Peyer's patch (tissue), 4 donors: ENCODE measurements at regions not wholly inside any gene's neighbourhood (a gene's known extent, or its start where the extent isn't known, plus 50 kb on each side); places are given as distances from the start of the nearest gene placed in this dataset.

Experiments
- DNase-seq, 3 donors: peaks; one replicate each; pipeline ENCODE4 v3.0.0-alpha.2; 2017 to 2019
- H3K27ac ChIP-seq, 4 donors: fragments of 200-600 bp; sonication (generic); one replicate each; pipeline ENCODE4 v1.5.1; 2016 to 2019
- H3K27me3 ChIP-seq, 2 donors: fragments of 200-600 bp; sonication (generic); one replicate each; pipeline ENCODE4 v1.5.1; 2019
- H3K36me3 ChIP-seq, 3 donors: fragments of 200-600 bp; sonication (generic); one replicate each; pipeline ENCODE4 v1.5.1; 2016 to 2019
- H3K4me1 ChIP-seq, 4 donors: fragments of 200-600 bp; sonication (generic); one replicate each; pipeline ENCODE4 v1.5.1; 2016 to 2019
- H3K4me3 ChIP-seq, 4 donors: fragments of 200-600 bp; sonication (generic); 1 replicate in 3 of 4; 2 replicates in 1 of 4; pipeline ENCODE4 v1.5.1; 2016 to 2019; ENCODE audit warnings: mild to moderate bottlenecking in 1 of 4
- H3K9me3 ChIP-seq, 4 donors: fragments of 200-600 bp; sonication (generic); one replicate each; pipeline ENCODE4 v1.5.1; 2016 to 2019; ENCODE audit warnings: mild to moderate bottlenecking in 1 of 4
- POLR2A ChIP-seq, 2 donors: fragments of 450-650 bp; IDR thresholded peaks; one replicate each; pipeline ENCODE4 v1.5.1; 2017; ENCODE audit warnings: antibody characterized with exemption in 2 of 2, mild to moderate bottlenecking in 2 of 2, moderate library complexity in 2 of 2
- TF ChIP-seq, protein P1 (sequence below), 6 experiments: fragments of 450-650 bp in 4 of 6; fragments of 200-600 bp in 2 of 6; sonication (generic) in 1 of 6; IDR thresholded peaks; one replicate each; pipeline ENCODE4 v1.5.1; 2017 to 2019; ENCODE audit warnings: antibody characterized with exemption in 6 of 6, mild to moderate bottlenecking in 3 of 6, moderate library complexity in 1 of 6

DNA sequence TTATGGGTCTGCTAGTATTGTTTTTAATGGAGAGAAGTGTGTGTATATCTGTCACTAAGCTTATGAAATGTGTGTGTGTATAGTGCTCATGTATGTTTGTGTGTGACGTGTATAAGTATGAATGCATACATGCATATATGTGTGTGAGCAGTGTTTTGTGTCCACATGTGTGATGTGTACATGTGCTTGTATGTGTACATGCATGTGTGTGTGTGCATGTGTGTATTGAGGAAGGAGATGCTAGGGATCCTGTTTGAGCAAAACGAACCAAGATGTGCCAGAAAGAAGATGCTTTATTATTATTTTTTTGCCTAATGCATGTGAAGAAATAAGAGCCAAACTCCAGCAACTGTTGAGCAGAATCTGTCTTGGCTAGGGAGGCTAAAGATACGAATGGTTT lies 301.3 kb upstream of the SKOR2 start:
- Histone ChIP-seq H3K27ac (no peak overlapping the region), H3K36me3 (no peaks in the 10 kb centered on the region), H3K9me3 (no peaks in the 10 kb centered on the region), H3K4me1 (no peaks in the 10 kb centered on the region), H3K4me3 (no peak overlapping the region), H3K27me3 (no peaks in the 10 kb centered on the region)
- TF ChIP-seq POLR2A (IDR thresholded peaks at IDR 0.05): no peak
- TF ChIP-seq, protein P1, sequence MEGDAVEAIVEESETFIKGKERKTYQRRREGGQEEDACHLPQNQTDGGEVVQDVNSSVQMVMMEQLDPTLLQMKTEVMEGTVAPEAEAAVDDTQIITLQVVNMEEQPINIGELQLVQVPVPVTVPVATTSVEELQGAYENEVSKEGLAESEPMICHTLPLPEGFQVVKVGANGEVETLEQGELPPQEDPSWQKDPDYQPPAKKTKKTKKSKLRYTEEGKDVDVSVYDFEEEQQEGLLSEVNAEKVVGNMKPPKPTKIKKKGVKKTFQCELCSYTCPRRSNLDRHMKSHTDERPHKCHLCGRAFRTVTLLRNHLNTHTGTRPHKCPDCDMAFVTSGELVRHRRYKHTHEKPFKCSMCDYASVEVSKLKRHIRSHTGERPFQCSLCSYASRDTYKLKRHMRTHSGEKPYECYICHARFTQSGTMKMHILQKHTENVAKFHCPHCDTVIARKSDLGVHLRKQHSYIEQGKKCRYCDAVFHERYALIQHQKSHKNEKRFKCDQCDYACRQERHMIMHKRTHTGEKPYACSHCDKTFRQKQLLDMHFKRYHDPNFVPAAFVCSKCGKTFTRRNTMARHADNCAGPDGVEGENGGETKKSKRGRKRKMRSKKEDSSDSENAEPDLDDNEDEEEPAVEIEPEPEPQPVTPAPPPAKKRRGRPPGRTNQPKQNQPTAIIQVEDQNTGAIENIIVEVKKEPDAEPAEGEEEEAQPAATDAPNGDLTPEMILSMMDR (IDR thresholded peaks at IDR 0.05): no peak
- DNase-seq: no peak

DNA sequence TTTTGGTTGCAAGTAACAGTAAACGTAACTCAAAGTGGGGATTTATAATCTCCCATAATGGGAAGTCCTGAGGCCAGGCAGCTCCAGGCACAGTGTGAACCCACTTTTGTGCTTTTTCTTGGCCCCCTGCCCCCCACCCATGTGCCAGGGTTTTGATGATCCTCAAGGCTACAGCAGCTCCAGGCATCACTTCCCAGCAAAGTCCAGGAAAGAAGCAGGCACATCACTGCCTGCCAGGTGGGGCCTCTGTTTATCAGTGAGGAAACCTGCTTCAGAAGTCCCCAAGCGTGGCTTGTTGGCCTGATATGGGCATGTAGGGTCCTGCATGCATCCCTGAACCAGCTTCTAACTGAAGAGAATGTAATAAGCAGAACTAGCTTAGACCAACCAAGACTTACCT lies 299.2 kb upstream of the SKOR2 start:
- no peak for DNase-seq
- Histone ChIP-seq H3K9me3 (no peaks in the 10 kb centered on the region), H3K36me3 (no peaks in the 10 kb centered on the region), H3K4me3 (no peak overlapping the region), H3K4me1 (no peaks in the 10 kb centered on the region), H3K27me3 (no peaks in the 10 kb centered on the region), H3K27ac (no peak overlapping the region)
- no peak for TF ChIP-seq POLR2A (IDR thresholded peaks at IDR 0.05)
- TF ChIP-seq, protein P1 (IDR thresholded peaks at IDR 0.05): no peak

DNA sequence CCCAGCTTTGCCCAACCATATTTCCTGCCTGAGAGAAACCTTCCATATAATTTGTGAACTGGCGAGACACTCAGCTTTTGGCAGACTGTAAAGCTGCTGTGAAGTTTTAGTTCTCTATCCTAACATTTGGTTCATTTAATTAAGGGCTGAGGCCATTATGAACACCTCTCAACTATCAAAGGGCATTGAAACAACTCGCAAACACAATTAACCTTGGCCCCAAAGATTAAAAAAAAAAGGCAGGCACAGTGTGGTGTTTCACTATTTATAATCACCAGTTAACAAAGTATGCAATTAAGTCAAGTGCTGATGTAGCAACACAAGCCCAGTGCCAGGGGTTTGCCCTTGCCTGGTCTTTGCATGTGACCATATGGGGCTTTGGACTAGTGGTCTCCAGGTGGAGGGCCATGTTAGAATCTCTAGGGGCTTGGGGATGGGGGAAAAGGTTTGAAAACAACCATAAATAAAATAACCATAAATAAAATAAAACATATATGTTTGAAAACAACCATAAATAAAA lies 297.6 kb upstream of the SKOR2 start:
- no peaks in the 10 kb centered on the region for H3K27me3 ChIP-seq
- no peak overlapping the region for H3K4me3 ChIP-seq
- no peak for DNase-seq
- no peak overlapping the region for H3K27ac ChIP-seq
- no peaks in the 10 kb centered on the region for H3K9me3 ChIP-seq
- no peaks in the 10 kb centered on the region for H3K36me3 ChIP-seq
- TF ChIP-seq, protein P1 (IDR thresholded peaks at IDR 0.05): no peak
- no peak for TF ChIP-seq POLR2A (IDR thresholded peaks at IDR 0.05)
- no peaks in the 10 kb centered on the region for H3K4me1 ChIP-seq

DNA sequence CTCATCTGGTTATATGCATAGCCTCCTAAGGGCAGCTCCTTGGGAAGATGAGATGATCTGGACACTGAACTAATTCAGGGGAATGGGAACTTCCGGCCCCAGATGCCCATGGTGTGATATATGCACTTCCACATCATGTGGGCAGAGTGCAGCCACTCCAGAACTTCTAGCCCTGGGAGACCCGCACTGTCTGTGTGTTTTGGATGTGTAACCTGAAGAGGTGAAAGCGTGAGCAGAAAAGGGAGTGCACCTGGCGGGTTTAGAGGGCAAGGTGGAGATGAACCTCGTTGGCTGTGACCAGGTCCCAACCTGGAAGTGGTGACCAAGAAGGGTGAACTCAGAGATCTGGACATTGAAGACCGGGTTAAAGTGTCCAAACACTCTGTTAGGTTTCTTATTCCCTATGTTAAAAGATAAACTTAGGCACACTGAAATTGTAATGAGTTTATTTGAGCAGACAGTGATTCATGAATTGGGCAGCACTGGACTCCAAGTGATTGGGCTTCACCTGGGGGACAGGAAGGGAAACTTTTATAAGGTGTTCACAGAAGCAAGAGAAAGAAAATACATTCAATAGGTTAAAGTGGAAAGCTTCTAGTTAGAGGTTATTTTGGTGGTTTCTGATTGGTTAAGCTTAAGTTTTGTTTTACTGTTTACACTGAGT lies 296.2 kb upstream of the SKOR2 start:
- Histone ChIP-seq H3K27me3 (no peaks in the 10 kb centered on the region), H3K36me3 (no peaks in the 10 kb centered on the region), H3K4me1 (no peaks in the 10 kb centered on the region), H3K27ac (no peak overlapping the region), H3K9me3 (no peaks in the 10 kb centered on the region), H3K4me3 (no peak overlapping the region)
- DNase-seq: no peak
- no peak for TF ChIP-seq POLR2A (IDR thresholded peaks at IDR 0.05)
- TF ChIP-seq, protein P1 (IDR thresholded peaks at IDR 0.05): no peak

DNA sequence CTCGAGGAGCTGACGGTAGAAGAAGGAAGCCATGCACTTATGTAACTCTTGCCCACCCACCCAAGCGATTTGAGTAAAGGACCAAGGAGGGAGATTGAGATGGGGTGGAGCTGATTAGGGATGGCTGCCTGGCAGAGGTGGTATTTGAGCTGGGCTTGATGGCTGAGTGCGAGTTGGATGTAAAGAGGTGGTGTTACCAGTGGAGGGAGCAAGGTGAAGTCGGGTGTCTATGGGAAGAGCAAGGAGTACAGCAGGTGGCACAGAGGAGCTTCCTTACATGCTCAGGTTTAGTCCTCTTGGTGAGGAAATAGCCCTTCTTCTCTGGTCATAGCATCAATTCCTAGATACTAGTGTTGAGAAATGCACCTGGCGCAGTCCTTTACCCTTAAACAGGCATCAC lies 294.2 kb upstream of the SKOR2 start:
- DNase-seq: no peak
- no peak for TF ChIP-seq POLR2A (IDR thresholded peaks at IDR 0.05)
- TF ChIP-seq, protein P1 (IDR thresholded peaks at IDR 0.05): peak in 2 of 6 experiments; percentile 6 to 9
- no peaks in the 10 kb centered on the region for H3K27me3 ChIP-seq
- H3K4me1 ChIP-seq: no peaks in the 10 kb centered on the region
- H3K4me3 ChIP-seq: no peak overlapping the region
- H3K36me3 ChIP-seq: no peaks in the 10 kb centered on the region
- H3K9me3 ChIP-seq: no peaks in the 10 kb centered on the region
- no peak overlapping the region for H3K27ac ChIP-seq
